HG02973 (cell line): ENCODE measurements at regions not wholly inside any gene's neighbourhood (a gene's known extent, or its start where the extent isn't known, plus 50 kb on each side); places are given as distances from the start of the nearest gene placed in this dataset.
"Not testable (repeated sequence)": the region's sequence is repeated elsewhere in the genome, so short reads cannot be mapped to it uniquely, and the experiment has no call there.

Experiments used
- ATAC-seq: cut with Tn5 transposase; IDR thresholded peaks from one replicate; pipeline ENCODE4 v1.9.1; 2021; ENCODE audit warnings: moderate library complexity; ENCODE audit not compliant: unreplicated experiment

DNA sequence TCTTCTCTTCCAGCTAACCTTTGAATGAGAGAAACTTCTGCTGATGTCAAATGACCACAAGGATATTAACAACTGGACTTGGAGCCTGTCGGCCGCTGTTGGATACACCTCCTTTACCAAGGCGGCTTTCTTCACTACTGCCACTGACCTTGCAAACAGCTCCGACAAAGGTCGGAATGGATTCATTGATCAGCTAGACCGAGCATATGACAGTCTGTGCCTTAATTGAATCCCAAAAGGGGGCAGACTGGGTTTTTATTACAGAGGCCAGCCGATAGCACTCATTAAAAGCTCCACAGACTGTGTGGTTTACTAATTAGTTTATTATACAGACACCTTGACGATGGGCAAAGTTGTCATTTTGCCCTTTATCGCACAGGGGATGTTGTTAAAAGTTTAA lies 394.5 kb downstream of the RERGL start:
- ATAC-seq, result no peak

- no peak for ATAC-seq
These were observed 398.6 kb downstream of the RERGL start for GRCh38 chr12:17691369-17691768.

DNA sequence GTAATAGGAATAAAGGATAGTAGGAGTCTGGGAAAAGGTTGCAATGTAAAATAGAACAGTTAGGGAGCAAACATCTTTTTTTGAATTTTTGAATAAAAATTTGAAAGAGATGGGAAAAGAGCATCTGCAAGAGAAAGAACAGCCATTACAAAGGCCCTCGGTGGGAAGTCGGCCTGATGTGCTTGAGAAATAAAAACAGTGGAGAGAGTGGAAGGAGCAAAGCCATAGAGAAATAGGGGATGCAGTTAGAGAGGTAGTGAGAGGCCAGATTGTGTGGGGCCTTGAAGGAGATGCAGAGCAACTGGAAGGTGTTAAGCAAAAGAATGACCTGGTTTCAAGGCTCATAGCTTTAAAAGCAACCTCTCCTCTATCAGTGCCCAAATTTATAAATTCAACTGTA lies 409.8 kb downstream of the RERGL start:
- no peak for ATAC-seq

GRCh38 chr12:17666641-17667324 lies 423.2 kb downstream of the RERGL start:
- no peak for ATAC-seq

DNA sequence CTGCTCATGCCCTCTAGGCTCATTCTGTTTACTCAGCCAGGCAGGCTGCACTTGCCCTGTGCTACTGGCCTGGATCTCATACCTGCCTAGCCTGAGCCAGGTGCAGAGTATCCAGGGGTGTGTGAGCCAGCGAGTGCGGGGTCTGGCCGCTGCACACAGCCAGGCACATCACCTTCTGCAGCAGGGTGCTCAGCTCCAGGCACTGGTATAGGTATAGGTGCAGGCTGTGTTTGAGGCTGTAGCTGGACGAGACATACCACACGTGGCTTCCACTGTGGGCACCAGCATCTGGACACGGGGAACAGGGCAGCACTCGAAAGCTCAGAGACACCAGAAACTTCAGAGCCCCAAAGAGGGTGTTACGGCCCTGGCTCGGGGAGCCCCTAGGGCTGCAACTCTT lies 424.2 kb downstream of the RERGL start:
- no peak for ATAC-seq

DNA sequence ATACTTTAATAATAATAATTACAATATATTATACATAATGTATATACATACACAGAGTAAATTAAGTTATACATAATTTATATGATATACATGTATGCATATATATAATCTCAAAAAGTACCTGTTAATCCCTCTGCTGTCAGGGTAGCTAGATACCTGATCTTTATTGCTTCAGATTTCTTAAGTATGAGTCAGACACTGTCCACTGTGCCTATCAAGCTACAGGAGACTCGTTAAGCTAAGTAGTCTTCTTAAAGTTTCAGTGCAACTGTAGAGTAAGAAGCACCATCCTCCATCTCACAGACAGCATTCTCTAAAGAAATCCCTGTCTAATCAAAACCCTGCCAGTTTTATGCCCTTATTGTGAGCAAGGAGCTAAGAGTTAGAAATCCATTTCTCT lies 428.7 kb downstream of the RERGL start:
- no peak for ATAC-seq

GRCh38 chr12:17652436-17652835 lies 437.6 kb downstream of the RERGL start:
- no peak for ATAC-seq

DNA sequence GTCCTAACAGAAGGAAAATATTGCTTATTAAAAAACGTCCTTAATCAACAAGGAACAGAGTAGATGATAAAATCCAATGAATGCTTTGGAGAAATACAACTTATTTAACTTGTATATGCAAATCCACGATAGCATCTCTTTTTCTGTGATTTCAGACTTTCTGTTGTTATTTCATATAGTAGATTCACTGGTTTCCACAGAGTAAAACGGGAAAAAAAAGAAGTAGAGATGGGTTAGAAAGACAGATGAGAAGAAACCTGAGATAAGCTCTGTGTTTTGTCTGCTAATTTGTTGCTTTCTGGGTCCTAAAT lies 447.7 kb downstream of the RERGL start:
- ATAC-seq, result no peak

- ATAC-seq, result no peak
These were observed 449.4 kb downstream of the RERGL start for GRCh38 chr12:17640615-17641014.

DNA sequence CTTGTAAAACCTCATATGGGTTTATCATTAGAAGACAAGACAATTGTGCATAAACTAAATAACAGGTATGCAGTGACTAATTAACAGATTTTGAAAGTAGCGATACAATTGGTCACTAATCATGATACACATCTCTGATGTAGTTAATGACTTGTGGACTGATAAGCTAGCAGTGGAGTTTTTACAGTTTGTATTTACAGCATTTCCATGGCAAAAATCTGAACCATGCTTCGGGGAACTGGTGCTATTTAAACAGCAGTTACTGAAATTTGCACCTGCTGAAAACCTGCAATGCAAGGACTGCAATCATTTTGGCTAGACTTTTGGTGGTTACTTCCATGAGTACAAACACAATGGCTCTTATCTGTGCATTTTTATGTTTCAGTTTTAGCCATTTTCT lies 471.2 kb downstream of the RERGL start:
- ATAC-seq, result no peak

DNA sequence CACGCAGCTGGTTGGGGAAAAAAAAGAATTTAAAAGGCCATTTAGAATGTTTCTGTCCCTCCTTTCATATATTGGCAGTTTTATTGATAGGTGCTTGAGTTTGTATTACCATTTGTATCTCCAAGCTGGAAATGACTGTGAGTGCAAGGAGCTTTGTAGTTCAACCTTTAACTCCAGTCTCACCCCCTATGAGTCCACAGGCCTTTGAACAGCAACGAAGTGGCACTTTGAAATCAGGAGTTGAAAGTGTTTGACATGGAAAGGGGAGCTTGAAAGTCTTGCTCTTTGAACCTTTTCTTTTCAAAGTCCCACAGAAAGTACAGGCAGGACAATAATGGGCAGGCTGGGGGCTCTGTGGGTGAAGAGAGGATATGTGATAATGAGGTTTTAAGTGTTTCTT lies 480.3 kb downstream of the RERGL start:
- ATAC-seq, result no peak

GRCh38 chr12:17609153-17609552 lies 480.8 kb downstream of the RERGL start:
- ATAC-seq, result no peak

DNA sequence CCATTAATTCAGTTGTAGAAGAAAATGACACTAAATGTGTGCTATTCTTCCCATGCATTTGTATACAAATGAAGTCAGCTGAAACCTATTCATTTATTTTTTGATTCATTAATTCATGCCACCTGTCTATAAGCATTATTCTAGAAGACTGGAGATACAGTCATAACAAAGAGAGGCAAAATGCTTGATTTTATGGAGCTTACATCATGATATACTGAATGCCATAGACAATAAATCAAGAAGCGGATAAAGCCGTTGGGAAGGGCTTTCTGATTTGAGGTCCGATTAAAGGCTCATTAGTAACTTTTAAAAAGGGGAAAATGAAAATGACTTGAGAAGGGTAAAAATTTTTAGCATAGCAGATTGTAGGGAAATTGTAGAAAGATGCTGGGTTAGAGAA lies 494.9 kb downstream of the RERGL start:
- no peak for ATAC-seq

DNA sequence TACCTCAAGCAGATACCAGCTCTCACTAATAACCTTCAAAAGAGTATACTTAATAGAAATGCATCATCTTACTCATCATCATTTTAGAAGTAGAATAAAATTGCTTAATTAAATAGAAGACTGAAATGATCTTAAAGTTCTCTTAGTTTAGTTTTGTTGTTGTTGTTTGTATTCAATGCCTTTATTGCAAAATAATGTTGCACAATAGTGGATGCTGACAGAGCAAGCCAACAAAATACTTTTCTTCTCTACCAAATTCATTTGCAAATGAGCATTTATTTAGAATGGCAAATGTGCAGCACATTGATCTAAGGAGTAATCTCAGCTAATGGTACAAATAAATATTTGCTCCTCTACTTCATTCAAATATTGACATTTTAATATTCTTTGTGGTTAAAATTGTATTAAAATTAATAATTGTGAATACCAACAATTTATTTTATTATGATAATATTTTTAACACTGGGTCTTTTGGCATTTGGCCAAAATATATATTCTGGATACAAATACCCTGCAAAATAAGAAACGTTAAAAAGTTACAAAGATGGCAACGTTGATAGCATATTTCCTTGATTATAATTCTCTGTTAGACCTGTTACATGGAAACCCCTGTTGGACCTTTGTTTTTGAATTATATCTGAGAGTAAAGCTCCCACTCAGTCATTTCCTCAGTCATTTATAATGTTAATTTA lies 496.1 kb downstream of the RERGL start:
- ATAC-seq, result no peak

- ATAC-seq, result no peak
These were observed 497.5 kb downstream of the RERGL start for GRCh38 chr12:17592472-17592871.

DNA sequence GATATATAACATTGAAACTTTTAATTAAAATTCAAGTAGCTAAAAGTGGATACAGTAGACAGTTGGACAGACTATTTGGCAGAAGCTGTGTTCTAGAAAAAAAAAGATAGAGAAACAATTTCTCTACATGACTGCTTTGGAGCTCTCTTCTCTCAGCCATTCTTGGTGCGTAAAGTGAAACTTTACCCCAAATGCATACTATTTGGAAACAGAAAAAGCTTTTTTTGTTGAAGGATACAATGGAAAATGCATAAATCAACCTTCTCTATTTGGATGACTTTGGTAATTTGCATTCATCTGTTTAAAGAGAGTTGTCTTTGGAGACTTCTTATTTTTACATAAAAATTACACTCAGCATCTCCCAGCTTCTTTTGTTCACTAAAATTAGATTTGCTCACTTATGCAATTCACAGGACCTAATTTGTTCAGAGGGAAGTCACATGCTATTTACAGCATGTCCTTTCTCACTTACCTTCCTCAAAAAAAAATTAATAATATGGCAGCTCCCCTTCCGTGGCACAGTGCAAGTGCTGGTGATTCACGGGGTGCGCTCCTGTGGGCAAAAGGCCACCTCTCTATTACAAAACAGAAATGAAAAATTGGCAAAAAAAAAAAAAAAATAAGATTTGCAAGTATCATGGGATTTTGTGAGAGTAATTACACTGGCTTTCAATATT lies 498.9 kb downstream of the RERGL start:
- no peak for ATAC-seq

DNA sequence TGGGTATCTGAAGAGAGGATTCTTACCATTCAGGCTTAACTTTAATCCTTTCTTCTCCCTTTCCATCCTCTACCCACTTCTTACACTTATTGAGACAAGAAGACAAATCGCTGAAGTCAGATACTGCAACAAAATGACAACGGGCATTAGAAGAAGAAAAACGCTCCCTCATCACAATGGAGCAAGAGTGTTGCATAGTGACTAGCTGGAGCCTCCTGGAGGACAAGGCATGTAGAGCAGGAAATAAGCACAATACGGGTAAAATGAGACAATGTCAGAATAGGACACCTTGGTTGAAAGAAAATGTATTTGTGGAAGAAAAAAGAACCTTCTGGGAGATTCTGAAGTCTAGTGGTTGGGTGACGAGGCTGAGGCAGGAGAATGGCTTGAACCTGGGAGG lies 501.0 kb downstream of the RERGL start:
- ATAC-seq, result no peak

GRCh38 chr12:17579205-17580026 lies 510.6 kb downstream of the RERGL start:
- no peak for ATAC-seq

DNA sequence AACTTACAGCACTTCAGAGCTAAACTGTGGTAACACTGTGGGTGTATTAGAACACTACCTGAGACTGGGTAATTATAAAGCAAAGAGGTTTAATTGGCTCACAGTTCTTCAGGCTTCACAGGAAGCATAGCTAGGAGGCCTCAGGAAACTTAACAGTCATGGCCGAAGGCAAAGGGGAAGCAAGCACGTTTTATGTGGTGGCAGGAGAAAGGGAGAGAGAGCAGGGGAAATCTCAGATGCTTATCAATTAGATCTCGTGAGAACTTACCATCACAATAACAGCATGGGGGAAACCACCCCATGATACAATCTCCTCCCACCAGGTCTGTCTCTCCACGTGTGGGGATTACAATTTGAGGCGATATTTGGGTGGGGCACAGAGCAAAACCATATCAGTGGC lies 512.6 kb downstream of the RERGL start:
- ATAC-seq, result no peak

GRCh38 chr12:17572250-17572649 lies 517.7 kb downstream of the RERGL start:
- ATAC-seq, result no peak

GRCh38 chr12:17571047-17571446 lies 518.9 kb downstream of the RERGL start:
- ATAC-seq, result no peak

DNA sequence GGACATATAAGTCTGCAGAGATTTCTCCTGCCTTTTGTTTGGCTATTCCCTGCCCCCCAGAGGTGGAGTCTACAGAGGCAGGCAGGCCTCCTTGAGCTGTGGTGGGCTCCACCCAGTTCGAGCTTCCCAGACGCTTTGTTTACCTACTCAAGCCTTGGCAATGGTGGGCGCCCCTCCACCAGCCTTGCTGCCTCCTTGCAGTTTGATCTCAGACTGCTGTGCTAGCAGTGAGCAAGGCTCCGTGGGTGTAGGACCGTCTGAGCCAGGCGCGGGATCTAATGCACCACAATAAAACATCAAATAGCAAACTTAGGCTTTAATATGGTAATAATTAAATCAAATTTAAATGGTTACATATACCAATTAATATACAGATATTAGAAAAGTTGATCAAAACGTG lies 525.4 kb downstream of the RERGL start:
- ATAC-seq, result not testable (repeated sequence)
